CD4-positive, alpha-beta T cell treated with Interleukin-12 subunit alpha and Interleukin-12 subunit beta, for 1 hour (primary cell): ENCODE measurements at regions not wholly inside any gene's neighbourhood (a gene's known extent, or its start where the extent isn't known, plus 50 kb on each side); places are given as distances from the start of the nearest gene placed in this dataset.

Source experiments
- DNase-seq: peaks from one replicate; pipeline ENCODE4 v3.0.0-alpha.2; 2020

DNA sequence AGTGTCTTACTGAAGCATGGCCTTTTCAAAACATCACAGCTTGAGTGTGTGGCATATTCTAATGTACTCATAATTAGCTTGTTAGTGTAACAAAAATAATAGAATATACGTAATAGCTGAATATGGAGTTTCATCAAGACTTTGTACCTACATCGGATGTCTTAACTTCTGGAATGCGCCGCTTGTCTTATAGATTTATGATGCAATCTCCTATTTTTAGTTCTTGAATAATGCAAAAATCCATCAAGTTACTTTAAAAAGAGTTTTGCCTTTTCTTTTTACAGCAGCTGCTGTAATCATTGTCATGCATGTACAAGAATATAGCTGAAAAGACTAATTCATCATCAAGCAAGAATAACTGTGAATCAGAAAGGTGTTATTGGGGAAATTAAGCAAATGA is 140.7 kb upstream of the SCN7A start:
- no peak for DNase-seq

DNA sequence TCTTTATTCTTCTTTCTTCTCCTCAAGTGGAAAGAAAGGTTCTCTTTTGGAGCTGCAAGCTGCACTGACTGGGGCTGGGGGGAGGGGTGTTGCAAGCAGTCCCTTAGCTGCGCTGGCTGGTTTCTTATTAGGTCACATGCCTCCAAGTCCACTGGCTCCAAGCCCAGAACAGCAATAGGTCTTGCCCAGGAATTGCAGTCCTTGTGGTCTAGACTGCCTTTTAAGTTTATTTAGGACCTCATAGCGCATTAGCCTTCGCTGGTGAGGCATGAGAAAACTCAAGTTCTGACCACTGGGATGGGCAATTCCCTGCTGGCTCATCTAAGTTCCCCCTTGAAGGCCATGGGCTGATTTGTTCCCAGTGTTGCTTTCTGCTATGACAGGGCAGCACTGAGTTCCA is 138.6 kb upstream of the SCN7A start:
- no peak for DNase-seq

DNA sequence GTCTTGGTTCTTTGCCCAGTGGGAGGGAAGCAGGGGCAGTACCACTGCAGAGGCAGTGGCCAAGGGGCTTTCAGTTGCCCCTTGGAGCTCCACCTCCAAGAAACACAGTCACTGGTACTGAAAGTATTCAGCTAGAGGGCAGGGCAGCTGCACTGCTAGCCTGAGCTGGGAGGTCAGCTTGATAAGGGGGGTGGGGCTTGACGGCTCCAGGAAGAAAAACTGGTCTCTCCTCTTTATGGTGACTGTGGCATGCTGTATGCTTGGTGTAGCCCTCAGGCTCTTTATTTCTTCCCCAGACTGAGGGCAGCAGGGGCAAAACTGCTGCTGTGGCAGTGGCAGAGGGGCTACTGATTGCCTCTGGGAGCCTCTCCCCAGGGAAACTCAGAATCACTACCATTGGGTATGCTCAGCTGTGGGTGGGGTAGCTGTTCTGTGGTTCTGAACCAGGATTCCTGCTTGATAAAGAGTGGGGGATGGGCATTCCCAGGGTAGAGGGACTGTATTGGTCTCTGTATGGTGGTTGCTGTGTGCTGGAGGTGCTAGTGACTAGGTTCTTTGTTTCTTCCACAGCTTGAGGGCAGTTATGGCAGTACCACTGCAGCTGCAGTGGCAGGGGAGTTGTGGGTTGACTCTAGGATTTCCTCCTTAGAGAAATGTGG is 134.6 kb upstream of the SCN7A start:
- DNase-seq, result no peak

DNA sequence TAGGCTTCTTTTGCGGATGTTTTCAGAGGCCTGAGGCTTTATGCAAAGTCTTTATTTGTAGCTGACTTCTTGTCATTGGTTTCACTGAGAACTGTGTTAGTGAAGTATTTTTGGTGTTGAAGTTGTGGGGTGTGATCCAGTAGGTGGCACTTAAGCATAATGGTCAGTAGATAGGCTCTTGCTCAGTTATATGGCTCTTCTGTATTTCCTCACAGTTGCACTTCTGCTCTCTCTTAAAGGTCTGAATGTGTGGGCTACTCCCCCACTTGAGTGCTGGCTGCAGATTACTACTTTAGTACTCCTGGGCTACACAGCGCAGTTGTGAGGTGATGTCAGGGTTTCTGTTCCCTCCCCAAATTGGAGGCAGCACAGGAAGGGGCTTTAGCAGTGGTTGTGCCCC is 133.8 kb upstream of the SCN7A start:
- no peak for DNase-seq

DNA sequence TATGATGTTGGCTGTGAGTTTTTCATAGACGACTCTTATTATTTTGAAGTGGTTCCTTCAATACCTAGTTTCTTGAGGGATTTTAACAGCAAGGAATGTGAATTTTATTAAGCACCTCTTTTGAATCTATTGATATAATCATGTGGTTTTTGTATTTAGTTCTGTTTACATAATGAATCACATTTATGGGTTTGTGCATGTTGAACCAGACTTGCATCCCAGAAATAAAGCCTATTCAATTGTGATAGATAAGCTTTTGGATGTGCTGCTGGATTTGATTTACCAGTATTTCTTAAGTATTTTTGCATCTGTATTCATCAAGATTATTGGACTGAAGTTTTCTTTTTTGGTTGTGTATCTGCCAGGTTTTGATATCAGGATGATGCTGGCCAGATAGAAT is 131.6 kb upstream of the SCN7A start:
- no peak for DNase-seq

DNA sequence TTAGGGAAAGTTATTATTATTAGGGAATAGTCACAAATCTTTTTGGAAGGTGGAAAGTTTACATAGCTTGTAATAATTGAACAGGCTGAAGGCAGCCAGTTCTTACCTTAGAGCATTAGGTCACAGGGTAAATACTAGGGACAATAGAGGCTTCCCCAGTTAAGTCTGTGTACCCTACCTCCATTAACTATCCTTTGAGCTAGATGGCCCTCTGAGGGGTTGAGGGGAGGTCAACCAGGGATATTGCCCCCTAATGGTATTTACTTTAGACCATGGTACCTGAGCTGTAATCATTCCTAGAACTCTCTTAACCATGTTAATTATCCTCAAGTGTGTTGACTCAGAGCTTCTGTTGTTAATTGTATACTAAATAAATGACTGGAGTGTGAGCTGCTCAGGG is 120.5 kb upstream of the SCN7A start:
- DNase-seq, result no peak

DNA sequence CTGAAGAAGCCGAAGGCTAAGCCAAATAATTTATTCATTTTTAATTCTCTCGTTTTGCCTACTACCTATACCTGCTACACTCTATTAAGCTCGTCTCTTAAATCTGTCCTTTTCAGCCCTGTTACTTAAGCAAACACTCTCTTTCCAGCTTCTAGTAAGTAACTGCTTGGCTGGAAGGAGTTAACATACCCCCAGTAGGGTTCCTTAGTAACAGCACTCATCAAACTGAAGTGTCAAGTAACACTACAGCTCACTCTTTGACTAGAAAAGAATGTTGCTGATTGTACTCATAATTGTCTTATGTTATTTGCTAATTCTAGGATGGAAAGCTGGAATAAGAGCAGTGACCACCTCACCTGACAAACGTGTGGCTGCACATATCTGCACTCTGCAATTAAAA is 120.0 kb upstream of the SCN7A start:
- DNase-seq, result no peak

DNA sequence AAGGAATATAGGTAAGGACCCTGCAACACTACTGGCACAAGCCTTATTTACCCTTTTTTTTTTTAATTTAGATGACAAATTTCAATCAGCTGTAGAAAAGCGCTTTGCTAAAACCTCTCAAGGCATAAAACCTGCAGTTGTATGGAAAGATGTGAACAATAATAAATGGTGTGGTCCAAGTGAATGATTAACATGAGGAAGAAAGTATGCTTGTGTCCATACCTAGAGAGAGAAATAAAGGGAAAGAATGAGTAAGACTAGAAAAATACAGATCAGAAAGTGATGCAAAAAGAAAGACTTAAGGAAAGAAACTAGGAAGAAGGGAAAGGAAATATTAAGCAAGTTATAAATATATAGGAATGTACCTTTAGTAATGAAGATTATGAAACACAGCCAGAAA is 119.2 kb upstream of the SCN7A start:
- DNase-seq, result no peak

DNA sequence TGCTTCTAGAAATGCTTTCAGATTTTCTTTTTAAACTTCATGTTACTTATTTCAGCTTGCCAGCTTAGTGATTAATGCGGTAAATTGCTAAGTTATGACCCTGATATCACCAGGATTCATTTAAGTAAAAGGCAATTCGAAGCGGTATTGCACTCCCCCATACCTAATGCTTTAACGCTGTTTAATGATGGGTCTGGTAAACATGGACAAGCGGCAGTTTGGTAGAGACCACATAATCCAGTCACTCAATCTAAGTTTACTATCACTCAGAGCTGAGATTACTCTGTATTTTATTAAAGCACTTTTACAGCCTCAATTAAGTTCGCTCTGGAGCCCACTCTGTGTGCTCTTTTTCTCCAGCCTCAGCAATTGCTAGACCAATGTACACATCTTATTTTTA is 118.2 kb upstream of the SCN7A start:
- no peak for DNase-seq

DNA sequence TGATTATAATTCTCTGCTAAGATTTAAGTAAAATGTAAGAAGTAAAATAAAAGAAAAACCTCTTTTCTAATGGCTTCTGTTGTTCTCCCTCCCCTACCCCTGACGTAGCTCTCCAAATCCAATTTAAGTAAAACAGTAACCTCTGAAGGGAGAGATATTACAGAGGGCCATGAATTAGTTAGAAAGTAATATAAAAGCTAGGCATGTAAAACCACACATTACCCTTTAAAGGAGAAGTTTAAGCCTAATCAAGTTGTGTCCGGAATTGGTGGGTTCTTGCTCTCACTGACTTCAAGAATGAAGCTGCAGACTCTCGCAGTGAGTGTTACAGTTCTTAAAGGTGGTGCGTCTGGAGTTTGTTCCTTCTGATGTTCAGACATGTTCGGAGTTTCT is 116.9 kb upstream of the SCN7A start:
- no peak for DNase-seq

DNA sequence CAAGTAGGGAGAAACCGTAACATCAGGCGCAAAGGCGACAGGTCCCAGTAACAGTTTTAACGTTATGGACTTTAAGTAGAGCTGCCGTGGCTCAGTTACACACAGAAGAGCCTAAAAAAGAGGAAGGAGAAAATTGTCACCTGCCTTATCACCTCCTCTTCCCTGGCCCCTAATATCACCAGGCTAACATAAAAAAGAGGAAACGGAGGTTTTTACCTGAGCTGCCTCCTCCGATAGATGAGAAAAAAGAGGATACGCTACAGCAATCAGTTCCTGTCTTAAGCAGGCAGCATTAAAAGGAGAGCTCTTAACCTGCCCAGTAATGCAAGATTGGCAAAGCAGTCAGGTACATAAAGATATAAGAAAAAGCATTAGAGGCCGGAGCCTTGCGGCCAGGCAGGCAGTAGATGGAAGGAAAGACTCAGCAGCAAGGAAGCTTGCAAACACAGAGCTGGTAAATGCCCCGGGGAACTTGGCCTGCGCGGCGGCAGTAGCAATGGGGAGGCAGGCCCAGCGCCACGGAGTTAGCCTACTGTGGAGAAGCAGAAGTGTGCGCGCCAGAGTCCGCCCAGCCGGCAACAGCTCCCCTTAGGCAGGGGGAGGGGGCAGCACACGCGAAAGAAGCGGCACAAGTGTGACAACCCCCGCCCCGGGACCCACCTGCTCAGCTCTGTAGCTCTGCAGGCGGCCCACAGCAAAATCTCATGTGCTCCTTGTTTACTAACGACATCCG is 116.3 kb upstream of the SCN7A start:
- no peak for DNase-seq

DNA sequence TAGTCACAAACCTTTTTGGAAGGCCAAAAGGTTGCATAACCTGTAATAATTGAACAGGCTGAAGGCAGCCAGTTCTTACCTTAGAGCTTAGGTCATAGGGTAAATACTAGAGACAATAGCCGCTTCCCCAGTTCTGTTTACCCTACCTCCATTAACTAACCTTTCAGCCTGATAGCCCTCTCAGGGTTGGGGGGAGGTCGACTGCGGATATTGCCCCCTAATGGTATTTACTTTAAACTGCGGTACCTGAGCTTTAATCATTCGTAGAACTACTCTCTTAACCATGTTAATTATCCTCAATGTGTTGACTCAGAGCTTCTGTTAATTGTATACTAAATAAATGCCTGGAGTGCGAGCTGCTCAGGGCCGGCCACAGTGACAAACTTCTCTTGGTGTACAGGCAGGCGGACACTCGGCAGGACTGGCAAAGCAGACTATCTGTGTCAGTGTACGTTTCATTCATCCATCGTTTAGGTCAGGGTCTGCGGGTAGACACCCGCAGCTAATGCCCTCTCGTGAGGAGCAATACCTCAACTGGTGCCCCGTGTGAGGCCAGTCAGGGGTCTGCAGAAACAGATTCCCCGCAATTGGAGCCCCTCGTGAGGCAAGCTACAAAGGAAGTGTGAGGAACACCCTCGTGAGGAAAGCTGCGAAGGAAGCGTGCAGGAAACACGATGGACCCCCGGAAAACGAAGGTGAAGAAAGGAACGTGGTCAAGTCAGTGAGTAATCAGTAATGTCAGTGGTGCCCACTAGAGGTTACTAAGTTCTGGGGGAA is 115.3 kb upstream of the SCN7A start:
- DNase-seq, result no peak

DNA sequence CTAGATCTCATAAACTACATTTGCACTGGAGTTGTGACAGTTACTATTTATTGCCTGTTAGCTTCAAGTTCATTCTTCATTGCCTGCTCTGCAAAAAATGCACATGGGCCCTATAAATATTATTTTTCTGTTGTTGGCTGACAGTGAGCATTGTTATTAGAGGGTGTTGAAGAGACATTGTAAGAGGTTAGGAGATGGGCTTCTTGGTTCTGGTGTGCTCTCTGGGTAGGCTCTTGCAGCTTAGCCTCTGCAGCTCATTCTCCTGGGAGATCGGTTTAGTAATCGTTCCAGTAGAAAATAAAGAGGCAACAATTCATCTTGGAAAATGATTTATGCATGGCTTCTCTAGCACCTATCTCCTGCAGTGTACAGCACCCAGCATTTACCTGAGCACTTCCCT is 113.8 kb upstream of the SCN7A start:
- no peak for DNase-seq

DNA sequence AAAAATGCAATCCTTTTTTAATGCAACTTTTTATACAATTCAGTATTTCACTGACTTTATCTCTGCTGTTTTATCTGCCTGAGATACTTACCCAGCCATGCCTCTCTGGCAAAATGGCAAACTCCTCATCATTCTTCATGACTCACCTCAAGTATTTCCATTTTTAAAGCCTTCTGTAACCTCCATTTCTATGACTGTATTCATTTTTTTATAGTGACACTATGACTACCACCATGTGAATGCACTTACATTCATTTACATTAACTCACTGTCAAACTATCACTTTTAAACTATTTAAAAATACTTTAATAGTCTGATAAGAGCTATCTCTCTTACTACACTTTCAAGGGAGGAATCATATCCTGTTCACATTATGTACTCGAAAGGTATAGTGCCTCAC is 99.4 kb upstream of the SCN7A start:
- no peak for DNase-seq

DNA sequence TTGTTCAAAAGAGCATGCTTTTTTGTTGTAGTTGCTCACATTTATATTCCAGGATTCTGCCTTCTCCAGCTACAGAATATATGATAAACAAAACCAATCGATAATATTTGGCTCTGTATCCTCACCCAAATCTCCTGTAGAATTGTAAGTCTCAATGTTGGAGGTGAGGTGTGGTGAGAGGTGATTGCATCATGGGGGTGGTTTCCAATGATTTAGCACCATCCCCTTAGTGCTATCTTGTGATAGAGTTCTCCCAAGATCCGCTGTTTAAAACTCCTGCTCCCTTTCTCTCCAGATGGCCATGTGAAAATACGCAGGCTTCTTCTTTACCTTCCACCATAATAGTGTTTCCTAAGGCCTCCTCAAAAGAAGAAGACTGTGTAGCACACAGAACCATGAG is 98.7 kb upstream of the SCN7A start:
- DNase-seq, result no peak

DNA sequence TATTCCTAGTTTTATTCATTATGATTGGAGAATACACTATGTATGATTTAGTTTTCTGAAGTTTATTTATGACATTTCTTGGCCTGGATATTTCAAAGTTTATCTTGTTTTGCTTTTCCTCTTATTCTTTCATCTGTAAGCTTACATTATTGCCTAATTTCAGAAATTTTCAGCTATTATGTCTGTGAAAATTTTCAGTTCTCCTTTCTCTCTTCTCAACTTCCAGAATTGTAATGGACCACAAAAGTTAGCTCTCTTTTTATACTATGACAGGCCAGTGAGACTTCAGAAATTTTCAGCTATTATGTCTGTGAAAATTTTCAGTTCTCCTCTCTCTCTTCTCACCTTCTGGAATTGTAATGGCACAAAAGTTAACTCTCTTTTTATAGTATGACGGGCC is 97.2 kb upstream of the SCN7A start:
- no peak for DNase-seq

DNA sequence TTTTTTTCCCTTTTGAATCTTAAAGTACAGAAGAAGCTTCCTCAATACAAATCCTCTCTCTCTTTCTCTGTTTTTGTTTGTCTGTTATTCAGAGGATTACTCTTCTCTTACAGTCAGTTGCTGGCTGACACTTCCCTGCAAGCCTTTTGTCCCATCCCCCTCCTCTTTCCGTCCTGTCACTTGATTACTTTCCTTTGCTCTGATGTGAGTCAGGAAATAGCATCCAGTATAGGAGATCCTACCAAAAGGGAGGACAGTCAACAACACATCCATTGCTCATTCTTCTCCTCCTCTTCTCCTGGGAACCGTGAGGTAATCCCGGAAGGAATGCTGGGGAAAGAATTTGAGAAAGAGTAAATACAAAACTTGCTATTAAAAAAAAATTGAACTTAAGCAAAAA is 79.3 kb upstream of the SCN7A start:
- DNase-seq, result no peak

DNA sequence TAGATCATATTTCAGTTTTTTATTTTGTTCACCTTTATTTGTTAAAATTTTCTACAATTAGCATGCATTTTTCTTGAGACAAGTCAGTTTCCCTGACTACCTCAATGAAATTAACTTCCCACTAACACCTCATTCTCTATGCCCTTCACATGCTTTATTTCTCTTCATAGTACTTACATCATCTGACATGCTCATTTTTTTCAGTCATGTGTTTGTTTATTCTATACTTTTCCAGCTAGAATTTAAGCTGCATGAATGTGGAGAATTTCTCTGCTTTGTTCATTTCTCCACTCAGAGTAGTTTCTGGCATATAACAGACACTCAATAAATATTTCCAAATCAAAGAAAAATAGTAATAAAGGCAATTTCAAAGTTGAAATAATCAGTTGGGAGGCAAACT is 78.9 kb upstream of the SCN7A start:
- DNase-seq, result no peak

DNA sequence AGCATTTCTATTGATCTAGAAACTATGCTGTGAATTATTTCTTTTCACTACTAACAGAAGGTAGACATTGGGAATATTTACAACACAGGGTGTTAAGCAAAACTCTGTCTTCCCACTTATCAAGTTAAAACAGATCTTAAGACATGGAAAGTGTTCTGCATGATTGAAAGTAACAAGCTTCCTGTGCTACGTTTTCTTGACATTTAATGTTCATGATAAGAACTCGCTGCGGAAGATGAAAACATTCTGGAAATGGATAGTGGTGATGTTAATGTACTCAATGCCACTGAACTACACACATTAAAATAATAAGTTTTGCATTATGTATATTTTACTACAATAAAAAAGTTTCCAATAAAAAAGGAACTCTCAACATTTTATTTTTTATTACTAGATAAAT is 74.4 kb upstream of the SCN7A start:
- DNase-seq, result no peak

DNA sequence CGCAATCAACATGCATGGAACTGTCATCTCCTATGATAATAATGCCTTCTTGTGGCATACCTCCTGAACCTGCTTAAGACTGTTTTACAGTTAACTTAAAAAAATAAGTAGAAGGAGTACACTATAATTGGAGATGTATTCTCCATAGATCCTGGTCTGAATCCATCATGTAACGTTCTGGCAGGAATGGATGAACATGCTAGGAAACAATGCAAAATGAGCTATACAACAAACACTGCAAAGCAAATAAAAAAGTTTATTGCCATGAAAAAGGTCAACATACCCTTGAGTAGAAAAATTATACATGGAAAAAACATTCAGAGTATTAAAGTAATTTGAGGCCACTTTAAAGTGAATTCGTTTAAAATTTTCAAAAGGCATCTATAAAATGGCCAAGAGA is 71.5 kb upstream of the SCN7A start:
- DNase-seq, result no peak

DNA sequence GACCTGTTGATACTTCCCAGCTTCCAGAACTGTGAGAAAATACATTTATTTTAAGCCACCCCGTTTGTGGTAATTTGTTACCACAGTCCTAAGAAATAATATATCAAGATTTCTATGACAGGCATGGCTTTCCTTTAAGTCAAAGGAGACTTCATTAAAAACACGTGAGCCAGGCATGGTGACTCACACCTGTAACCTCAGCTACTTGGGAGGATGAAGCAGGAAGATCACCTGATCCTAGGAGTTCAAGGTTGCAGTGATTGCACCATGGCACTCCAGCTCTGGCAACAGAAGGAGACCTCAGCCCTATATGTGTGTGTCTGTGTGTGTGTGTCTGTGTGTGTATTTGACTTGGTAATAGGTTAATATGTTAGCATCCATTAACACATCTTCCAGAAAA is 69.8 kb upstream of the SCN7A start:
- DNase-seq, result no peak

DNA sequence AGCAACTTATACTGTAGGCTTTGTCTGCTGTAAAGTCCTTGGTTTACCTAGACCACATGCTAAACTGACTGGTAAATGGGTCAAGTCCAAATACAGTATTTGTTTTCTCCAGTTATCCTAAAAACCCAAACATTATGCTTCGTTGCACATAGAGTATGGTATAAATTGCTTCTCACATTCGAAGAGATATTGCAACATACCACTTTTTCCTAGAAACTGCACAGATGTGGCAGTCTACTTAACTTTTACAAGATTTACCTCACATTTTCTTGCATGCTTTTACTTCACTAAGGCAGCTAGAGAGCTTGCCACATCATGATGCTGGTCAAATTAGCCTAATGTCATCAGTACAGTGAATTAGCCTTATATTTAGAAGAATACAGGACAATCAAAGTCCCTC is 66.0 kb upstream of the SCN7A start:
- DNase-seq, result no peak

DNA sequence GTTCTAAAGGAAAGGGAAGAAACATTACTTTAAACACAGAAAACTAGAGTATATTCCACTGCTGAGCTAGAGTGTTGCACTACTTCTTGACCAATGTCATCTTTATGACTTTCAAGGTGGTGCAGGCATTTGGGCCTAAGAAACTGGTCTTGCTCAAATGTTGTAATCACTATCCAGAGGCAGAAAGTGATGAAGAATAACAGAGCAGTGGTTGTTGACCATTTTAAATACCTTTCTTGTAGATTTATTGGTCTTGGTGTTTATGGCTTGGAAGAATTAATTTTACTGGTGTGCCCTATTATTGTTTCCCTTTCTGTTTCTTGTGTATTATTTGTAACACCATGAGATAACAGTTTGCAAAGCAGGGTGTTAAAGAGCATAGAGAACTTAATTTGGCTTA is 56.9 kb upstream of the SCN7A start:
- no peak for DNase-seq

DNA sequence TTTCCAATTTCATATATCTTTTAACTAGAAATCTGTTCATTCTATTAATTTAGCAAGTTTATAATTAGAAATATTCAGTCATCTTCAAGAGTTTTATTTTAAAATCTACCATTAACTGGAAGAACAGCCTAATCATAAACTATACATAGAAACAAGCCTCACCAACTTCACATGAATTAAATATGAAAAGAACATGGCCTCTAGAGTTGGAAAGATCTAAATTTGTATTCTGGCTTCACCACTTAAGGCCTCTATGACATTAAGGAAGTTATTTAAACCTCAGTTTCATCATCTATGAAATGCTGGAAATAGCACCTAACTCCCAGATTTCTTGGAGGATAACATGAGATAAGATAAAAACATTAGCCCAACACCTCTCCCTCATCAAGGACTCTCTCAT is 51.4 kb upstream of the SCN7A start:
- DNase-seq, result no peak
